Liver (tissue), 8 donors: ENCODE measurements at regions not wholly inside any gene's neighbourhood (a gene's known extent, or its start where the extent isn't known, plus 50 kb on each side); places are given as distances from the start of the nearest gene placed in this dataset.

Source experiments
- DNase-seq: peaks from one replicate; pipeline ENCODE4 v3.0.0-alpha.2; 2017; ENCODE audit warnings: low spot score
- H3K27ac ChIP-seq, 2 donors: one replicate each; pipeline ENCODE4 v1.7.0; 2013; ENCODE audit warnings: inconsistent platforms in 2 of 2, low read length in 2 of 2, control low read depth in 1 of 2, low read depth in 1 of 2, mild to moderate bottlenecking in 1 of 2
- H3K27me3 ChIP-seq, 4 donors: one replicate each; pipeline versions ENCODE4 v1.6.1 to v1.7.0; 2013; ENCODE audit warnings: low read length in 3 of 4, inconsistent platforms in 1 of 4, mild to moderate bottlenecking in 1 of 4, moderate library complexity in 1 of 4; ENCODE audit not compliant: control insufficient read depth in 4 of 4, insufficient read depth in 4 of 4
- H3K36me3 ChIP-seq, 4 donors: one replicate each; pipeline versions ENCODE4 v1.6.1 to v1.7.0; 2013; ENCODE audit warnings: low read length in 3 of 4, mild to moderate bottlenecking in 3 of 4, low read depth in 1 of 4, moderate library complexity in 1 of 4; ENCODE audit not compliant: control insufficient read depth in 4 of 4, insufficient read depth in 3 of 4
- H3K4me1 ChIP-seq, 4 donors: one replicate each; pipeline versions ENCODE4 v1.6.1 to v1.7.0; 2013; ENCODE audit warnings: low read length in 3 of 4, mild to moderate bottlenecking in 3 of 4, moderate library complexity in 1 of 4; ENCODE audit not compliant: control insufficient read depth in 4 of 4, insufficient read depth in 4 of 4
- H3K4me3 ChIP-seq, 3 donors: one replicate each; pipeline versions ENCODE4 v1.6.1 to v1.7.0; 2013; ENCODE audit warnings: low read length in 3 of 3, control low read depth in 1 of 3, low read depth in 1 of 3, mild to moderate bottlenecking in 1 of 3
- H3K9ac ChIP-seq, 2 donors: one replicate each; pipeline ENCODE4 v1.7.0; 2013; ENCODE audit warnings: low read length in 2 of 2, mild to moderate bottlenecking in 2 of 2, moderate library complexity in 2 of 2, control low read depth in 1 of 2, low read depth in 1 of 2
- H3K9me3 ChIP-seq, 4 donors: one replicate each; pipeline versions ENCODE4 v1.6.1 to v1.7.0; 2013; ENCODE audit warnings: low read length in 3 of 4; ENCODE audit not compliant: control insufficient read depth in 4 of 4
- ATF3 ChIP-seq: IDR thresholded peaks from 2 replicates; pipeline ENCODE4 v1.6.1; 2016; ENCODE audit warnings: antibody characterized with exemption
- CTCF ChIP-seq: fragments of 150-350 bp; IDR thresholded peaks from 2 replicates; pipeline ENCODE4 v1.5.1; 2017; ENCODE audit warnings: improper control_type of control experiment, low read depth, low read length; ENCODE audit not compliant: missing input control
- EGR1 ChIP-seq, 2 donors: IDR thresholded peaks; 2 replicates each; pipeline ENCODE4 v1.6.1; 2016 to 2018; ENCODE audit warnings: antibody characterized with exemption in 2 of 2, low read depth in 2 of 2
- FOXA1 ChIP-seq: IDR thresholded peaks from 2 replicates; pipeline ENCODE4 v1.6.1; 2016; ENCODE audit warnings: antibody characterized with exemption
- FOXA2 ChIP-seq: IDR thresholded peaks from 2 replicates; pipeline ENCODE4 v1.6.1; 2016; ENCODE audit warnings: antibody characterized with exemption
- GABPA ChIP-seq, 2 donors: IDR thresholded peaks in 1 of 2; conservative IDR thresholded peaks in 1 of 2; 2 replicates each; pipeline ENCODE4 v1.6.1; 2016; ENCODE audit warnings: antibody characterized with exemption in 2 of 2, mild to moderate bottlenecking in 1 of 2, moderate library complexity in 1 of 2
- HNF4A ChIP-seq, 2 donors: conservative IDR thresholded peaks; 2 replicates each; pipeline ENCODE4 v1.6.1; 2016; ENCODE audit warnings: antibody characterized with exemption in 2 of 2, mild to moderate bottlenecking in 2 of 2
- HNF4G ChIP-seq: IDR thresholded peaks from 2 replicates; pipeline ENCODE4 v1.6.1; 2016; ENCODE audit warnings: antibody characterized with exemption
- JUND ChIP-seq, 2 donors: IDR thresholded peaks; 2 replicates each; pipeline ENCODE4 v1.6.1; 2016; ENCODE audit warnings: antibody characterized with exemption in 2 of 2
- MAX ChIP-seq: IDR thresholded peaks from 2 replicates; pipeline ENCODE4 v1.6.1; 2016; ENCODE audit warnings: antibody characterized with exemption
- NR2F2 ChIP-seq: IDR thresholded peaks from 2 replicates; pipeline ENCODE4 v1.6.1; 2016; ENCODE audit warnings: antibody characterized with exemption
- RAD21 ChIP-seq, 2 donors: IDR thresholded peaks; 2 replicates each; pipeline ENCODE4 v1.6.1; 2016; ENCODE audit warnings: antibody characterized with exemption in 2 of 2, mild to moderate bottlenecking in 2 of 2
- REST ChIP-seq: IDR thresholded peaks from 2 replicates; pipeline ENCODE4 v1.6.1; 2016; ENCODE audit warnings: antibody characterized with exemption, mild to moderate bottlenecking
- RXRA ChIP-seq, 2 donors: IDR thresholded peaks; 2 replicates each; pipeline ENCODE4 v1.6.1; 2017 to 2018; ENCODE audit warnings: antibody characterized with exemption in 2 of 2, mild to moderate bottlenecking in 1 of 2
- SP1 ChIP-seq: IDR thresholded peaks from 2 replicates; pipeline ENCODE4 v1.6.1; 2018; ENCODE audit warnings: antibody characterized with exemption, mild to moderate bottlenecking
- TAF1 ChIP-seq: conservative IDR thresholded peaks from 2 replicates; pipeline ENCODE4 v1.6.1; 2016; ENCODE audit warnings: antibody characterized with exemption, mild to moderate bottlenecking
- YY1 ChIP-seq: IDR thresholded peaks from 2 replicates; pipeline ENCODE4 v1.6.1; 2016; ENCODE audit warnings: antibody characterized with exemption, mild to moderate bottlenecking
- ZBTB33 ChIP-seq: IDR thresholded peaks from 2 replicates; pipeline ENCODE4 v1.6.1; 2016; ENCODE audit warnings: antibody characterized with exemption
- WGBS: extraction: QIAGEN DNeasy Blood & Tissue Kit; methylation state at CpG from one replicate; pipeline ENCODE4 v1.1.7; 2013; 5-methylcytosine and 5-hydroxymethylcytosine counted together
- donor health status: healthy.
- donor health status: healthy.
- donor health status: healthy.
- donor health status: healthy.
- donor health status: healthy.

GRCh38 chr15:70240082-70240481 lies 142.4 kb upstream of the TLE3 start:
- 91% methylated on average over 4 of the region's 4 CpGs for WGBS
- Histone ChIP-seq H3K27ac (no peak overlapping the region), H3K4me1 (no peaks in the 10 kb centered on the region), H3K4me3 (no peak overlapping the region), H3K36me3 (no peaks in the 10 kb centered on the region), H3K9ac (no peak overlapping the region), H3K27me3 (no peaks in the 10 kb centered on the region), H3K9me3 (no peaks in the 10 kb centered on the region)
- TF ChIP-seq JUND (IDR thresholded peaks at IDR 0.05) (no peak), NR2F2 (no peak), HNF4A (conservative IDR thresholded peaks at IDR 0.05) (no peak), MAX (no peak)
- no peak for DNase-seq

GRCh38 chr15:70238917-70239316 lies 141.2 kb upstream of the TLE3 start:
- Histone ChIP-seq H3K4me1 (no peaks in the 10 kb centered on the region), H3K27ac (no peak overlapping the region), H3K9me3 (no peaks in the 10 kb centered on the region), H3K9ac (no peak overlapping the region), H3K27me3 (no peaks in the 10 kb centered on the region), H3K36me3 (no peaks in the 10 kb centered on the region), H3K4me3 (no peak overlapping the region)
- TF ChIP-seq SP1 = no peak
- no peak for TF ChIP-seq YY1
- TF ChIP-seq TAF1 = no peak
- no peak for TF ChIP-seq EGR1 (IDR thresholded peaks at IDR 0.05; ENCODE audit: low read depth in 2 of 2)
- TF ChIP-seq ATF3 = no peak
- TF ChIP-seq ZBTB33 = no peak
- no peak for TF ChIP-seq FOXA1
- TF ChIP-seq HNF4A (conservative IDR thresholded peaks at IDR 0.05) = no peak
- TF ChIP-seq NR2F2 = no peak
- TF ChIP-seq HNF4G = no peak
- no peak for TF ChIP-seq REST
- TF ChIP-seq MAX = no peak
- TF ChIP-seq RXRA (IDR thresholded peaks at IDR 0.05) = no peak
- no peak for TF ChIP-seq JUND (IDR thresholded peaks at IDR 0.05)
- TF ChIP-seq GABPA (IDR thresholded peaks at IDR 0.05 in 1 of 2, conservative IDR thresholded peaks at IDR 0.05 in 1 of 2) = no peak
- TF ChIP-seq CTCF = no peak
- no peak for TF ChIP-seq FOXA2
- no peak for TF ChIP-seq RAD21 (IDR thresholded peaks at IDR 0.05)
- no peak for DNase-seq
- WGBS = 91% methylated on average over 3 of the region's 3 CpGs
